Right lobe of liver (tissue), 4 donors: ENCODE measurements at regions not wholly inside any gene's neighbourhood (a gene's known extent, or its start where the extent isn't known, plus 50 kb on each side); places are given as distances from the start of the nearest gene placed in this dataset.

Experiments
- CTCF ChIP-seq, 4 donors: fragments of 200-600 bp in 3 of 4; fragments of 450-650 bp in 1 of 4; IDR thresholded peaks; one replicate each; pipeline versions ENCODE4 v1.5.1 to v1.8.0; 2016 to 2022; ENCODE audit warnings: antibody characterized with exemption in 4 of 4, mild to moderate bottlenecking in 2 of 4
- POLR2A ChIP-seq: fragments of 450-650 bp; IDR thresholded peaks from one replicate; pipeline ENCODE4 v1.6.1; 2017; ENCODE audit warnings: antibody characterized with exemption, mild to moderate bottlenecking
- donor health status: DM: no; HTN: no; CAD: no.
- donor health status: DM: no; HTN: no; CAD: no.
- donor health status: DM: no; HTN: yes; CAD: no.

GRCh38 chr4:82076809-82077208 lies 297.0 kb downstream of the HNRNPD start:
- TF ChIP-seq CTCF (IDR thresholded peaks at IDR 0.05) (no peak), POLR2A (no peak)
